H54 (cell line): ENCODE measurements at regions not wholly inside any gene's neighbourhood (a gene's known extent, or its start where the extent isn't known, plus 50 kb on each side); places are given as distances from the start of the nearest gene placed in this dataset.
"Not testable (repeated sequence)": the region's sequence is repeated elsewhere in the genome, so short reads cannot be mapped to it uniquely, and the experiment has no call there.

Experiments
- DNase-seq: peaks from one replicate; pipeline ENCODE4 v3.0.0; 2011; ENCODE audit warnings: low spot score, mixed read lengths; ENCODE audit not compliant: insufficient read length
- FAIRE-seq: peaks from 3 replicates; lab custom pipeline; 2011; peaks lifted over from hg19 to GRCh38; lab: Jason Lieb, UNC
- POLR2A ChIP-seq: IDR thresholded peaks from 2 replicates; pipeline ENCODE4 v1.6.1; 2011; ENCODE audit warnings: low read depth, mild to moderate bottlenecking, low read length

DNA sequence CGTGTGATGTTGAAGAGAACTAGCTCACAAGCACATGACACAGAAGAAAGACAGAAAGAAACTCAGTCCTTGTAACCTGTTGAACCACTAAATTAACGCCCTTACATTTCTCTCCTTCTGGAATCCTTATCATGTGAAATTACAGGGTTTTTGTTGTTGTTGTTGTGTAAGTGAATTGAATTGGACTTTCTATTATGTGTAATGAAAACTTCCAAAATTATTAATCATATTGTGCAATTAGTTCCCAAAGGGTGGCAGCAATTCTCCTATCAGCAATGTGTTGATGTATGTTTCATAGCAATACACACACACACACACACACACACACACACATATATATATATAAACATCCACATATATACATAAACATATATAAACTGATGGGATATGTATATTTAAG, 402.2 kb upstream of the TCF4 start:
- DNase-seq (no peak), FAIRE-seq (no peak)
- TF ChIP-seq POLR2A, result no peak

DNA sequence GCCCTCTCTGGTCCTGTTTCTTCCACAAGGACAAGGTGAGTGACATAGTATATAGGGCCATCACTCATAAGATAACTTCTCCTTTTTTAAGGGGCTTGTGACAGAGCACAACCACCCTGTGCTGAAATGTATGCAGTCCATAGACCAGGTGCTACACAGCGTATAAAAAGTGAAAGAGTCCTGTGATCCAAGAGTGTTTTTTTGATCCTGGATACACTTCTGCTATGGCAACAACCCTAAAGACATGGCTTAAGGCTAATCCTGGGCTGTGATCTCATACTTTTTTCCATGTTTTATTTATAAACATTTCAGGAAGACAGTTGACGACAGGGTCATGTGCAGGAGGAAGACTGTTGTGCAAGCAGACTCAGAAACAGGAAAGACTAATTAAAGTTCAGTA, 400.5 kb upstream of the TCF4 start:
- FAIRE-seq (no peak), DNase-seq (no peak)

DNA sequence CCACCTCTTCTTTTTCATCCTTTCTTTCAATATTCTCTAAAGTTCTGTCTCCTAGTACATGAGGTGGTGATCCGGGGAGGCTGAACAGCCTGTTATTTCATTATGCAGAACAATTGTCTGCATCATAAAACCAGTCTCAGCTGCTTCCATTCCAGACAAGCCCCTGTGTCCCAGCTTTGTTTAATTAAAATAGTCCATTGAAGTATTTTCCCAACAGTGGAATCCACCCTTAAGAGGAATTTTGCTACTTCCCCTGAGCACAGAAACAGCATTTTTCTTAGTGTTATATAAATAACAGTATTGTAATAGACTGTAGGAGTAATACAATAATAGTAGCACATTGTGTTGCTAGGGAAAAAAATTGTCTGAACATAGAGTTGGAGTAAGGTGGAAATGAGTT, 395.4 kb upstream of the TCF4 start:
- FAIRE-seq (no peak), DNase-seq (no peak)
- TF ChIP-seq POLR2A, result no peak

More for the DNA sequence above, 400.5 kb upstream of the TCF4 start:
- no peak for TF ChIP-seq POLR2A

DNA sequence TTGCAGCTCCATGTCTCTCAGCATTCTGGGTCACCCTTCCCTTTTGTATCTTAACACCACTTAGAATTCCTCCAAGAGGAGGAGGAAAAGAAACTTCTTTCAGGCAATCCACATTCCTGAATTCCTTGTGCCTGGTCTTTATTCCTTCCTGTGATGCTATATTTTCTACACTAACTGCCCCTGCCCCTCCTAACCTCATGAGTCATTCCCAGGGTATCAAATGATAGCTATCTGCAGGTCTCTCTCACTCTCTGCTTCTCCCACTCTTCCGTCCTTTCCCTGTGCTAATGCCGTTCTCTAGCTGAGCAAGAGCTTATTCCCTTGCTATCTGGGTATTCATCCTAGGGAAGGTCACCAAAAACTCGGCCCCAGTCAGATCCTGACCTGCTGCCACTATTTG, 395.0 kb upstream of the TCF4 start:
- no peak for FAIRE-seq
- DNase-seq, result no peak
- TF ChIP-seq POLR2A, result no peak

DNA sequence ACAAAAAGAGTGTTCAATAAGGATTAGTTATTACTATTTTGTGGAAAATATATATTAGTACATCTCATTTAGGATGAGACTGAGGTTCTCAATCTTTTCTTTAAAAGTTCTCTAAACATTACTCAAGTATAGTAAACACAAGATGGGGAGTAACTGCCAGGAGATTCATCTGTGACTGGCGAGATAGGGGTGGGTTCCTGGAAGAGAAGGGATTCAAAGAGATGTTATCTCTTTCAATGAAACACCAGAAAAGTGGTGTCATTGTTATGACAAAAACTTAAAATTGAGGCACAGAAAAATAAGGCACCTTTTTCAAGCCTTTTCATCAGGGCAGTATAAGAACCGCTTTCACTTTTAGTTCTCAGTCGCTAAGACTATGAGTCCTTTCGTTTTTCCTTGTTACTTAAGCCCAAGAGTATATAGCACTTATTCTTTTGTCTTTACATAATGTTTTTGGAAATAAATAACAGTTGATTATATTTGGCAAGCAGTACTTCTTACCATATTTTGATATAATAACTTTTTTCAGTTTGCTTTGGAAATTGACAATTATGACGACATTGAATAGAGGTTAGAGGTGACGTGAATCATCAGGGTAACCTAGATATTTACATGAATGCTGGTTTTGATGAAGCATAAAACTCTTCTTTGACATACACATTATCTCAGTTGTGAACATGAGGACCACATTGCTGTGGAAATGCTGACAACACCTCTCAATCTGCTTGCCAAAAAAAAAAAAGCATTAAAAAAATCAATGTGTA, 393.9 kb upstream of the TCF4 start:
- no peak for DNase-seq
- TF ChIP-seq POLR2A, result no peak
- FAIRE-seq, result no peak

DNA sequence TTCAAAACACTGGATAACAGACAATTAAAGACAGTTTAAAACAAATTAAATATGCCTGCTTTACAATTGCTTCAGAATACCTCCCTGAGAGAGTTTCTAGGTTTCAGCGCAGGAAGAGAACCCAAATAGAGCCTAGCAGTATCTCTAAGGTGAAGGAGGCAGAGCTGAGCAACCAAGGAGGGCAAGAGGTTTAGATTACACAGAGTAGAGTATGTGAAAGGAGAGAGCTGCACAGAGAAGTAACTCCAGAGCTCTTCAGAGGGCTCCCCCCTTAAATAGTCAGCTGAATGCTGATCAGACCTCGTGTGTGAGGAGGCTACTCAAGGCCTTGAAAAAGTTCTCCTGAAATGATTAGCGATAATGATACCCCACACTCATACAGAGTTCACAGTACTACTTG, 386.5 kb upstream of the TCF4 start:
- no peak for FAIRE-seq
- no peak for DNase-seq
- TF ChIP-seq POLR2A, result no peak

DNA sequence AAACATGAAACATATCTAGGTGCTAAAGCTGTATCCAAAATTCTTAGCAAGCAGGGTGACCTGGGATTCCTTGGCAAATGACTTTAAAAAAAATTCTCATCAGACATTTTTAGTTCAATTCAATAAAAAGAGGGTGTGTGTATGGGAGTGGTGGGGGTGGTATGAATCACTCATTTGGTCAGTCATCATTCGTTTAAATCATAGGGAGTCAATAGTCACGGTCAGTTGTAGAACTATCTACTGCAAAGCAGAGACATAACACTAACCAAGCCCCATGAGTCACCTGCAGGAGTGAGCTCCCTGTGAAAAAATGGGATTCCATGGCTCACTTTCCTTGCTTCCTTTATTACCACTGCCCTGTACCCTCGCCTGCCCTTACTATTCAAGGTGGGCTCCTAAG, 380.6 kb upstream of the TCF4 start:
- TF ChIP-seq POLR2A, result no peak
- DNase-seq (no peak), FAIRE-seq (no peak)

DNA sequence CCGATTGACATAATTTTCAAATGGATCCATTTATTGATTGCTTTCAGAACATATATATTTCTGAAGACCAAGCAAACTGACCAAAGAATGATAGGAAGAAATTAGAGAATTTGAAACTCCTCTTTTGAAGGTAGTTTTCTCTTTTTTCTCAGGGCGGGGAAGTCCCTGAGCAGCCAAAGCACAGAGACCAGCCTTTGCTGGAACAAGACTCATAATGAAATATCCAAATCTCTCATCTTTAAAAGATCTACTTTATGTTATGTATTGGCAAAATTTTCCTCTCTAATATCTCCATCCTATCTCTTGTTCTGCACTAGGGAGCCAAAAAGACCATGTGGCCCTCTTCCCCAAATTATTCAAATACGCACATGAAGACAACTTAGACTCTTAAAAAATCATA, 379.0 kb upstream of the TCF4 start:
- DNase-seq, result no peak
- TF ChIP-seq POLR2A, result no peak
- FAIRE-seq, result no peak

DNA sequence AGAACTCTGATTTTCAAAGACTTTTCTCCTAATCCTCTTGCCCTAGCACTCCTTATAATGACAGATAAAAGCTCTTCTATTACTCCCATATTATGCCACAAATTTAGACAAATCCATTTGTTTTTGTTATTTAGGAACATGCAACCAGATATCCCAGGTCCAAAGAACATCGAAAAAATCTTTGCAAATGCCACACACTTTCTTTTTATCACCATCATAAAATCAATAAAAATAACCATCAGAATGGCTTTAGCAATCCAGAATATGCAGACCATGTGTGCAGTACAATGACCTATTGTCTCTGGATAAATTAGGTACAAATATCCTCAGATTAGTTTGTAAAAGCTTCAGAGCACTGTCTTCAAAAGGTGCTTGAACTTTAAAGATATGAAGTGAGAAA, 376.2 kb upstream of the TCF4 start:
- DNase-seq (no peak), FAIRE-seq (no peak)
- TF ChIP-seq POLR2A, result no peak

DNA sequence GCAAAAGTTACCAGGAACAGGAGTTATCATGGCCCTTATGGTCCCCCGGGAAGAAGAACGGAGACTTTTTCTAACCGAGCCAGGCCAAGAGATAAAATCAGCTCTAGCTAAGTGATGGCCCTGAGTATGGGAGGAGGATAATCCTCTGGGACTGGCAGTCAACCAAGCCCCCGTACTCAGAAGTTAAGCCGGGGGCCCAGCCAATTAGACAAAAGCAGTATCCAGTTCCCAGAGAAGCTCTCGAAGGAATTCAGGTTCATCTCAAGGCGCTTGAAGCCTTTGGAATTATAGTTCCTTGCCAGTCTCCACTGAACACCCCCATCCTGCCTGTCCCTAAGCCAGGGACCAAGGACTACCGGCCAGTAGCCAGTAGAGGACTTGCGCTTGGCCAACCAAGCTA, 365.3 kb upstream of the TCF4 start:
- DNase-seq (no peak), FAIRE-seq (no peak)
- no peak for TF ChIP-seq POLR2A

DNA sequence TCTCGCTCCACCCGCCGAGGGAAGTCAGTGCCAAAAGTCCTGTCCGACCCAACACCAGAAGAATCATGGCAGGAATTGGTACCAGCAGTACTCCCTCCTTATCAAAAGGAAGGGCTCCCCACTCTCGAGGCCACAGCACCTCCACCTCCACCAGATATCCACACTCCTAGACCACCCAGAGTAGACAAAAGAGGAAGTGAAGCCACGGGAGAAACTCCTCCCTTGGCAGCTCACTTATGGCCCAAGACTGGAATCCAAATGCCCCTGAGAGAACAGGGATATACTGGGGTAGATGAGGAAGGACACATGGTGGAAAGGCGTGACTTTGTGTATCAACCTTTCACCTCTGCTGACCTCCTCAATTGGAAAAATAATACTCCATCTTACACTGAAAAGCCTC, 363.7 kb upstream of the TCF4 start:
- FAIRE-seq, DNase-seq: not testable (repeated sequence)

DNA sequence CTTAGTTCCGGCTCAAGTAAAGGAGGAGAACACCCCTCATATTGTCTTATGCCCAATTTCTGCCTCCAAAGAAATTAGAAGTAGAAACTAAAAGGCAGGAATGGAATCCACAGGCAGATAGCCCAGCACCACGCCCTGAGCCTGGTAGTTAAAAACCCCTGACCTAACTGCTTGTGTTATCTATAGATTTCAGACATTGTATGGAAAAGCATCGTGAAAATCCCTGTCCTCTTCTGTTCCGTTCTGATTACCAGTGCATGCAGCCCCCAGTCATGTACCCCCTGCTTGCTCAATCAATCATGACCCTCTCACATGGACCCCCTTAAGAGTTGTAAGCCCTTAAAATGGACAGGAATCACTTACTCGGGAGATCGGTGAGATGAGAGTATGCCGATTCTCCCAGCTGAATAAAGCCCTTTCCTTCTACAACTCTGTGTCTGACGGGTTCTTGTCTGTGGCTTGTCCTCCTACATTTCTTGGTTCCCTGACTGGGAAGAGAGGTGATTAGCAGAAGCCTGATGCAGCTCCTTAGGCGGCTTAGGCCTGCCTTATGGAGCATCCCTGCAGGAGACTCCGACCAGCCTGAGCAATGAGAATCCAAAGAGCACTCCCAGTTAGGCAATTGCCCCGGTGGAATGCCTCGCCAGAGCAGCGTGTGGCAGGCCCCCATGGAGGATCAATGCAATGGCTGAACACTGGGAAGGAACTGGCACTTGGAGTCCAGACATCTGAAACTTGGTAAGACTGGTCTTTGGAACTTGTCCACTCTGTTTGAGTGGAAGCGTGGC, 362.6 kb upstream of the TCF4 start:
- FAIRE-seq, result no peak
- TF ChIP-seq POLR2A, result no peak
- DNase-seq, result no peak

DNA sequence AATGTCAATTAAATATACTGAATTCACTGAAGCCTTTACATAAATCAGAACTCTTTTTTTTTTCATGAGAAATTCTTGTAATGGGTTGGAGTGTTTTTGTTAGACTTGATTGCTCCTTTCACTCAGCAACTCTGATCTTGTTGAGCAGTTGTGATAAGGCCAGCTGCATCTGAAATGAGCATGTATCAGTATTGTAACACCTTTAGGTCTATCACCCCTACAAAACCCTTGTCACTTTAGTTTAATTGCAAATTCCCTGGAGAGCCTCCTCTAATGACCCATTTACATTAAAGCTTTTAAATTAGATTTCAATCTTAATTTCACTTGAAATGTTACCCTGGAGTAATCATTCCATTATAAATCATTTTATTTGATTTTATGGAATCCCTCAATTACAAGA, 346.8 kb upstream of the TCF4 start:
- FAIRE-seq, result no peak
- no peak for TF ChIP-seq POLR2A

DNA sequence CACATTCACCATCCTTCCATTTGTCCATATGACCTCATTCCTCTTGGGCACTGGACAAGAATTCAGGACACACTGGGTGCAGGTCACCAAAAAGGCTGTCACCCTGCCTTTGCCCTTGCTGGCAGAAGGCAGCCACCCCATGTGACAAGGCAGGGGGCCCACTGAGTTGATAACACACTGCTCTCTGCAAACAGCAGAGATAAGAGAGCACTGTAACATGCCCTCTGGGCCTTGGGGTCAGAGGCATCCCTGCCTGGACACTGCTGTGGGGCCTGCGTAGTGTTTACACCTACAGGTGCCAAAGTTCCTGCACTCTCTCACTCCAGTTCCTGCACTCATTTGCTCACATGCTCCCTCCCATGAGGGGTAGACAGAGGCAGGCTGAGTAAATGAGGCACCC, 344.7 kb upstream of the TCF4 start:
- TF ChIP-seq POLR2A, result no peak
- DNase-seq (no peak), FAIRE-seq (no peak)

More for the DNA sequence above, 346.8 kb upstream of the TCF4 start:
- DNase-seq, result no peak

DNA sequence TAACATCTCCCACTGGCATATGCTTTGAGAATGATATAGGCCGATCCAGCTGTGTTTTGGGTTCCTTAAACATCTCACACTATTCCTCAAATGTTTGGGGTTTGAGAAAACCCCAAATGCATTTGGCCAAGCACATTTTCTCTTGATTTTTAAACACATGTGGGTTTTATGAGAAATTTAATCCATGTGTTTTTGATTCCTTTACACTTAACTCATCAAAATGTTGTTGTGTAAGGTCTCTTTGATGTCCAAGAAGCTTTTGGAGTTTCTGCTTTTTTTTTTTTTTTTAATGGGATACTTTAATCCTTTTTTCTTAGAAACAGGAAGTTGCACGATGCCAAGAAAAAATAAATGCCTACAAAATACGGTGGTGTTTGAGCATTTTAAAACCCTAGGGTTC, 339.8 kb upstream of the TCF4 start:
- FAIRE-seq, result no peak

More for the DNA sequence above, 339.8 kb upstream of the TCF4 start:
- no peak for TF ChIP-seq POLR2A
- DNase-seq, result no peak
